NCI-H146 (cell line): ENCODE measurements at regions not wholly inside any gene's neighbourhood (a gene's known extent, or its start where the extent isn't known, plus 50 kb on each side); places are given as distances from the start of the nearest gene placed in this dataset.

ENCODE experiments used
- DNase-seq: peaks from one replicate; lab custom pipeline; 2025; lab: John Stamatoyannopoulos, UW

GRCh38 chr22:23410411-23410810, 169.7 kb downstream of the IGLL1 start:
- DNase-seq = no peak

- DNase-seq = no peak
Observed at GRCh38 chr22:23409976-23410375, 170.1 kb downstream of the IGLL1 start.

DNA sequence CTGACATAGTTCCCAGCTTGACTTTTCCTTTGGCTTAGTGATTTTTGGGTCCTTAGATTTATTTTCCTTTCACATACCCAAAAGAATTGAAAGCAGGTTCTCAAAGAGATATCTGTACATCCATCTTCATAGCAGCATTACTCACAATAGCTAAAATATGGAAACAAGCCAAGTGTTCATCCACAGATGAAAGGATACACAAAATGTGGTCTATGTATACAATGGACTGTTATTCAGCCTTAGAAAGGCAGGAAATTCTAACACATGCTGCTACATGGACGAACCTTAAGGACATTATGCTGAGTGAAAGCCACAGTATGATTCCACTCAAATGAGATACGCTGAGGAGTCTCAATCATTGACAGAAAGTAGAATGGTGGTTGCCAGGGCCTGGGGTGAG, 171.8 kb downstream of the IGLL1 start:
- DNase-seq = no peak

GRCh38 chr22:23405366-23405851, 174.7 kb downstream of the IGLL1 start:
- DNase-seq = no peak

- DNase-seq = no peak
Observed at GRCh38 chr22:23404689-23405365, 175.3 kb downstream of the IGLL1 start.

DNA sequence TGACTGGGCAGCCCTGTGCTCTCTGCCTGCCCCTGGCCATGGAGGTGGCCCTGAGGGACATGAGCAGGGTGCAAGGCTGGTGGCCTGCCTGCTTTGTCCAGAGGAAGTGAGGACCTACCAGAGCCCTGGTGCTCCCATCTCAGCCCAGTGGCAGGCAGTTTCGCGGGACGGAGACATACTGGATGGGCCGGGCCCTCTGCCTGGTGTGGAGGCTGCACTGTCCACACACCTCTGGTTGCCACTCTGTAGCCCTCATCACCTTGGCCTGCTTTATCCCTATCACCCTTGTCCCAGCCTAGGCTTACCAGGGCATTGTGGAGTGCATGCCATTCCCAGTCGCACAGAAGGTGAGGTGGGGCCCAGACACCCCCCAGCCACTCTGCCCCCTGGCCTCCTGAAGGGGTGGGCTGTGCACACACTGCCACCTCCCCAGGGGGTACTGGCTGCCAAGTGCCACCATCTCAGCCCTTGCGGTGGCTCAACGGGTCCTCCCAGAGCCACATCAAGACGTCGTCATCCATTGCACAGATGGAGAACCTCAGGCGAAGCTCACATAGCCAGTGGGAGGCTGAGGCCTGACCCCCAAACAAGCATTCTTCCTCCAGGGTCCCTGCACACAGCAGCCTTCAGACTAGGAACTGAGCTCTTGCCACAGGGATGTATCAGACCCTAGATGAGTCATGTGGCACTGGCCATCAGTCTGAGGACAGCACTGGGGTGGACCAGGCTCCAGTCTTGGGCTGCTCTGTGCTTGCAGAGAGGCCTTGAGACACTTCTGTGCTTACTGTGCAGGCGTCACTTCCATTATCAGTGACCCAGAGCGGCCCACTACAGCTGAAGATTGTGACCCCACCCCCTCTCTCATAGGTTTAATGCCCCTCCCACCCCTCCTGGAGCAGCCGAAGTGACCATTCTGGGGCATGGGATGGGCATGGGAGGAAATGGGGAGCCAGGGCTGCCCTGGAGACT, 176.1 kb downstream of the IGLL1 start:
- no peak for DNase-seq

DNA sequence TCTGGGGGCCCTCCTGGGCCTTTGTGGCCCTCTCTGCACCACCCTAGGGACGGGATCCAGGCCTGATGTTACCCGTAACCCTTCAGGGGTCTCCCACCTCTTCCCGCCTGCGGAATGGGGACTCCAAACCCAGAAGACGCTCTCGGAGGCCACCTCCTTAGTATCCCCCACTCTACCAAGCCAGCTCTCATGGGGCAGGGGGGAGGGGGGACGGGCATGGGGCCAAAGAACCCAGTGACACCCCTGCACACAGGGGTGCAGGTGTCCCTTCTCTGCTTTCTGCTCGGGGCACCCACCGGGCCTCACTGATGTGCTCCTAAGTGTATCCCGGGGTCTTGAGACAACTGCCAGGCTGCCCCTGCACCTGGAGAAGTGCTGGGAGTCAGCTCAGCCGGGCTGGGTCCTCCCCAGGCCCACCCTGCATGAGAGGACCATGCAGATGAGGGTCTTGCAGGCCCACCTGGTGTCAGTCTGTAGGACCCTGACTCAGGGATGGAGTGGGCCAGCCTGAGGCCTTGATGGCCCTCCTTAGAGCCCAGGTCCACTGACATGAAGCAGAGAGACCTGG, 176.9 kb downstream of the IGLL1 start:
- DNase-seq = no peak

GRCh38 chr22:23402275-23403151, 177.6 kb downstream of the IGLL1 start:
- DNase-seq = peak; percentile 82

DNA sequence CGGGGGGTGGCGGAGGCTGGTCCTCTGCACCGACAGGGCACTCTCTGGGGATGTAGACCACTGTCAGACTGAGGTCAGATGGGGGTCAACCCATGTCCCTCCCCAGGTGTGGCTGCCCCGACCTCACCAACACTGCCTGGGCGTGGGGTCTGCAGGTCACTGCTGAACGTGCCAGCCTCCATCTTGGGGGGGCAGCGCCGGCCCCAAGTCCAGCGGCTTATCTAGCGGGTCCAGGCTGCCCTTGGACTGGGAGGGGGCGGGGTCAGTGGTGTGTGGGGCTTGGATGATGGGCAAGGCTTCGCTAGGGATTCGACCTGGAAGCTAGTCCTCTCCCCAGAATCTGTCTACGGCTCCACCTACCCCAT, 178.2 kb downstream of the IGLL1 start:
- DNase-seq = no peak

DNA sequence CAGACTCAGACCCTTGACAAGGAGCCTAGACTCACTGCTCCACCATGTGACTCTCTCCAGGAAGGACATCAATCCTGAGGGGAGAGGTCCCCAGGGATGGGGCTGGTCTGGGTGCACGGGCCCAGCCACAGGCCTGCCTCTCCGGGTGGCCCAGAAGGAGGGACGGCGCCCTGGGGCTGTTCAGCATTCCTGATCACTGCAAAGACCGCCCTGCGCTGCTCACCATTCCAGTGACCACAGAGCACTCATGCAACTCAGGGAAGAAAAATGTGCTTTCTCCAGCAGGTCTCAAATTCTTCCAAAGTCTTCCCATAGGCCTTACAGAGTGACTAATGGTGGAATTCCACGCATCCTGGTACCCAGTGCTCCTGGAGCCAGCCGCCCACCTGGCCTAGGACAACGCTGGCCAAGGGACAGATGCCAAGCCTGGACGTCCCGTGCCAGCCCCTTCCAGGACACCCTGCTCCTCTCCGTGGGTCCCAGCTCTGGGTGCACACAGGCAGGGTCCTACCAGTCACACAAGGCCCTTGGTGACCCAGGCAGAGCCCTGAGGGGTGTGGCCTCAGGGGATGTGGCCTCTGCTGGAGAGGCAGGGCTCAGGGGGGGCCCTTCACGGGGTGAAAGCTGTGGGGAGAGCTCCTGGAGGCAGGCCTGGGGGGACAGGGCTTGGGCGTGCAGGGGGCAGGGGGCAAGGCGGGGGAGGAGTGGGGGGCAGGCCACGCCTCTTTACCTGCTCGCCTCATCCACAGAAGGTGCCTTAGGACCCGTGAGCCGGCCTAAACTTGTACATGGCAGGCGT, 178.8 kb downstream of the IGLL1 start:
- no peak for DNase-seq

- DNase-seq = no peak
Observed at GRCh38 chr22:23400286-23400981, 179.7 kb downstream of the IGLL1 start.

DNA sequence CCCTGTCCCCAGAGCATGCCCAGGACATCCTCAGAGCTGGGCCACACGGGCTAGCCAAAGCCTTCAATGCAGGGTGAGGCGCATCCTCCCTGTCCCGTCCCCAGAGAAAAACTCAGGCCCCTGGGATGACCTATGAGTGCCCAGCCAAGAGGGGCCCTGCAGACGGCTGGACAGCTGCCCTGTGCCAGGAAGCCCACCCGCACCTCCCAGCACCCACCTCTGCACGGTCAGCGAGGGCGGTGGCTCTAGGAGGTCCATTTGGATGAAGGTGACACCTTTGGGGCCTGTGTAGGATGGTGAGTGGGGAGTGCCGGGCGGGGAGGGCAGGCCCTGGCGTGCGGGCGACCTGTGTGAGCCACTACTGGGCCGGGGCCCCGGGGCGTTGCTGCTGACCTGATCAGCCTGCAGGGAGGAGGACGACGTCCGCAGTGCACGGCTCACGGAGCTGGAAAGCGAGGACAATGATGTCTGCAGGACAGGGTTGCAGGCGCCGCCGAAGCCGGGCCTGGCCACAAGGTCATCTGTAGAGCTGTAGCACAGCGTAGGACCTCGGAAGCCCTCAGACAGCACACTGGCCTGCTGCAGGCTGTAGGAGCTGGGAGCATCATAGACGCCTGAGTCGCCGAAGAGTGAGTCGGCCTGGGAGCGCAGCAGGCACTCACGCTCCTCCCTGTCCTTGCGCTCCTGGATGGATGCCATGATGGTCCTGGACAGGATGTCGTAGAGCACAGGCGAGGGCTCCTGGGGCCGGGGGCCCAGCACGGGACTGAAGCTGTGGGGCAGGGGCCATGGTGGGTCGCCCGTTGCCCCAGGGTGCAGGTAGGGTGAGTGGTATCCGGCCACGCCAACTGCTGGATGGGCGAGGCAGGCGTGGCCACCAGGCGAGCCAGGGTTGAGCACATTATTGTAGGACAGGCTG, 180.5 kb downstream of the IGLL1 start:
- DNase-seq = no peak

- DNase-seq = no peak
Observed at GRCh38 chr22:23398701-23399366, 181.3 kb downstream of the IGLL1 start.

GRCh38 chr22:23397613-23398567, 182.2 kb downstream of the IGLL1 start:
- no peak for DNase-seq

DNA sequence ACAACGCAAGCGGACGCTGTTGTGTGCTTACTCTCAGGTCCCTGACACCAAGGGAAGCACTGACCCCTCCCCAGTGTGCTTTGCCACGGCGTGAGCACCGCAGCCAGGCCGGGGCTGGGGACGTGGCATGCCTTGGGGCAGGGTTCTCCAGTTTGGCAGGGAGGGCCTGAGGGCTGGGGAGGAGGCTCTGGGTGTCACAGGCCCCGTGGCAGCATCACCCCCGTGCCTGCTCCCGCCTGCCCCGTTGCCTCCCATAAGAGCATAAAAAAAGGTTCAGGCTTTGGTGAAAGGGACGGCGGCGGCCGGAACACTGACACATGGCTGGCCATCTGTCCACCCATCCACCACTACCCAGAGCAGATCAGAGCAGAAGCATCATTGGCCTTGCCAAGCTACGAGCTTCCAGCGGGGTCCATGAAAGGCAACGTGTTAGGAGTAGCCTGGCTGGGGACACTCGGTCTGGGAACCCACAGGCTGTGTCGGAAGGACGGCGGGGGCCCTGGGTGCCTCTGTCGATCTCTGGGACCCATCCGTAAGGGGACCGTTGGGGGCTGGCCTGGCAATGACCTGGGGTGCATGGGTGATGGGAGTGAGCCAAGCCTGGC, 183.0 kb downstream of the IGLL1 start:
- DNase-seq = no peak

DNA sequence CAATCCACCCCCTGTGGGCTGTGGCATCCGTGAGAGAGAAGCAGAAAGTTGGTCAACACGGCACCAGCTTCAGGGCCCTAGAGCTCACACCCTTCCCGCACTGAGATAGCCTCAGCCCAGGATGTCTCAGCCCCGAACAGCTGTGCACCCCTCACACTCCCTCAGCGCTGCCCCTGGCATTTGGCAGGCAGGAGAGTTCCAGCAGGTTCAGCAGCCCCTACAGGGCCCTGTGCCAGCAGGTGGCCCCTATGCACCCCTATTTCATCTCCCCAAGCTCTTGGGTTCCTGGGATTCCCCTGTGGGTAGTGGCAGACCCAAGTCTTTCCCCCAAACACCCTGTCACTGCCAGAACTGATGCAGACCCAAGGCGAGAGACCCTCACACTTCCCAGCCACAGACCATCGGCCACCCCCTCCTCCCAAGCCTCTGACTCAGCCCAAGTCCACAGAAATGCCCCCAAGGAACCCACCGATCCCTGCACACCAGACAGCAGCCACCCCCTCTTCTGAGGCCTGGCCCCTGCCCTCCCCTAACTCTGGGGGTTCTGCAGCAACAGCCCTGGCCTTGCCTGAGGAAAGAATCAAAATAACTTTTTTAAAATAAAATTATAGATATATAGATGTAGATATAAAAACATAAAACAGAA, 183.6 kb downstream of the IGLL1 start:
- no peak for DNase-seq
